ENCODE measurements at regions not wholly inside any gene's neighbourhood (a gene's known extent, or its start where the extent isn't known, plus 50 kb on each side); places are given as distances from the start of the nearest gene placed in this dataset.

DNA sequence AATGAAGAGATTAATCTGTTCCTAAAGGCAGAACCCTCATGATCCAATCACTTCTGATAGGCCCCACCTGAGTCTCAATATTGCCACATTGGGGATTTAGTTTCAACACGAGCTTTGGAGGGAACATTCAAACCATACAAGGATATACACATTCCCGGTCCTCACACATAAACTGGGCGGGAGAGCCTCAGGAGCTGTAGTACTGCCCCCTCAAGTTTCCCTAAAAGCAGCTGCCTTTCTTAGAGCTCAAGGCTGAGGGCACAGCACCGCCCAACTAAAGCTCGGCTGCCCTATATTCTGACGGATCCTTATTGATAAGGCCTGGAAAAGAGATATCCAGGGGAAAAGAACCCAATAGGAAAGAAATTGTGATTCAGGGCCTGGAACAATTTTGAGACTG, 83.0 kb downstream of the GADD45G start:
- TF ChIP-seq, protein P1, sequence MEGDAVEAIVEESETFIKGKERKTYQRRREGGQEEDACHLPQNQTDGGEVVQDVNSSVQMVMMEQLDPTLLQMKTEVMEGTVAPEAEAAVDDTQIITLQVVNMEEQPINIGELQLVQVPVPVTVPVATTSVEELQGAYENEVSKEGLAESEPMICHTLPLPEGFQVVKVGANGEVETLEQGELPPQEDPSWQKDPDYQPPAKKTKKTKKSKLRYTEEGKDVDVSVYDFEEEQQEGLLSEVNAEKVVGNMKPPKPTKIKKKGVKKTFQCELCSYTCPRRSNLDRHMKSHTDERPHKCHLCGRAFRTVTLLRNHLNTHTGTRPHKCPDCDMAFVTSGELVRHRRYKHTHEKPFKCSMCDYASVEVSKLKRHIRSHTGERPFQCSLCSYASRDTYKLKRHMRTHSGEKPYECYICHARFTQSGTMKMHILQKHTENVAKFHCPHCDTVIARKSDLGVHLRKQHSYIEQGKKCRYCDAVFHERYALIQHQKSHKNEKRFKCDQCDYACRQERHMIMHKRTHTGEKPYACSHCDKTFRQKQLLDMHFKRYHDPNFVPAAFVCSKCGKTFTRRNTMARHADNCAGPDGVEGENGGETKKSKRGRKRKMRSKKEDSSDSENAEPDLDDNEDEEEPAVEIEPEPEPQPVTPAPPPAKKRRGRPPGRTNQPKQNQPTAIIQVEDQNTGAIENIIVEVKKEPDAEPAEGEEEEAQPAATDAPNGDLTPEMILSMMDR (conservative IDR thresholded peaks at IDR 0.05 in 1 of 2, IDR thresholded peaks at IDR 0.05 in 1 of 2; ENCODE audit: extremely low read depth in 1 of 2, insufficient read depth in 1 of 2, low read depth in 1 of 2, low read length in 2 of 2) = no peak
- TF ChIP-seq EZH2 (IDR thresholded peaks at IDR 0.05; ENCODE audit: borderline replicate concordance, low read length) = no peak

Measured in mammary epithelial cell (primary cell).